ENCODE measurements at regions not wholly inside any gene's neighbourhood (a gene's known extent, or its start where the extent isn't known, plus 50 kb on each side); places are given as distances from the start of the nearest gene placed in this dataset.
"Not testable (repeated sequence)": the region's sequence is repeated elsewhere in the genome, so short reads cannot be mapped to it uniquely, and the experiment has no call there.

DNA sequence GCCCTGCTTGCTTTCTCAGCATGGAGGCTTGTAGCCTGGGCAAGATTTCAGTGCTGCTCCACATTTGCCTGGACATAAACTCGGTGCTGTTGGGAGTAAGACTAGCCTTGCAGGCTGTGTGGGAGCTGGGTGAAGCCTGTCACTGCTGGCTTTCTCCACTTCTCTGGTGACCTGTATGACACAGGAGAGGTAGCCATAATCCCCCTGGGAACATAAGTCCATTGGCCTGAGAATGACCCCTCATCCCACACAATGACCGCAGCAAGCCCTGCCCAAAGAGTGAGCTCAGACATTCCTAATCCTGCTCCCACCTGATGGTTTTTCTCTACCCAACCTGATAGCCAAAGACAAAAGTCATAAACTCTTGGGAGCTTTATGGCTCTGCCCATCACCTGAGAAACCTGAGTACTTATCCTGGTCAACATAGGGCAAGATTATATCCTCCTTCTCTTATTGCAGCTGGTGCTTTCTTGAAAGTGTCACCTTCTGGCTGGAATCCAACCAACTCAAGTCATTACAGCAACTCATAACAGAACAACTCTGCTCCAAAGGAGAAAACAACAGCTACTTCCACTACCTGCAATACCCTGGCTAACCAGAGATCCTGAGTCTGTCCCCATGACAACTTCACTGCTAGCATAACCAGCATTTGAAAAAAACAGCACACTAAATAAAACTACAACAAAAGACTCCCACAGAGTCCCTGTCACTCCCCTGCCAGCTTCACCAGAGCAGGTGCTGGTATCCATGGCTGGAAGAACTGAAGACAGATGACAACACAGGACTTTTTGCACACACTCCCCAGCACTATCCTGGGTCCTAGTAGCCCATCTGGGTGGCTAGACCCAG is 834.4 kb upstream of the DDX18 start:
- no peaks in the 10 kb centered on the region for H3K36me3 ChIP-seq (ENCODE audit: control insufficient read depth in 4 of 4, insufficient read depth in 4 of 4, low read length in 3 of 4)
- CTCF ChIA-PET: no interaction called here
- 100% methylated on average over 1 of the region's 2 CpGs for WGBS (ENCODE audit: insufficient coverage)

DNA sequence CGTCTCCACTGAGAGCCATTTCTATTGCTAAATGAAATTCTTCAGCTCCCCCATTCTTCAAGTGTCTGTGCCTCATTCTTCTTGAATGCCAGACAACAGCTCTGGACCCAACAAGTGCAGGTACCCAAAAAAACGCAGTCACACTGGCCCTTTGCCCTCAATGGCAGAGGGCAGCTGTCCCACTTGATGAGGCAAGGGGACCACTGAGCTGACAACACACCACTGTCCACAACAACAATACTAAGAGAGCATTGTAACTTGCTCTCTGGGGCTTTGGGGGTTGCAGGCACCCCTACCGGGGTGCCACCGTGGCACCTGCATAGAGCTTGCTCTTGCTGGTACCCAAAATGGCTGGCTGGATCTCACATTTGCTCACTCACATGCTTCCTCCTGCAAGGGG is 827.0 kb upstream of the DDX18 start:
- no peak for DNase-seq
- H3K27ac ChIP-seq (ENCODE audit: insufficient read depth in 1 of 2, low read depth in 1 of 2, low read length in 2 of 2, poor library complexity in 1 of 2, severe bottlenecking in 2 of 2): no peak overlapping the region
- no peaks in the 10 kb centered on the region for H3K27me3 ChIP-seq (replicated peaks in 2 of 5; ENCODE audit: control insufficient read depth in 4 of 5, insufficient read depth in 5 of 5, low read length in 4 of 5)
- WGBS (ENCODE audit: insufficient coverage): 90% methylated on average over 4 of the region's 4 CpGs
- ChIA-PET CTCF (no interaction called here), POLR2A (no interaction called here)
- no peaks in the 10 kb centered on the region for H3K4me1 ChIP-seq (ENCODE audit: control extremely low read depth in 1 of 4, control insufficient read depth in 4 of 4, insufficient read depth in 4 of 4, low read length in 3 of 4)
- H3K4me3 ChIP-seq (ENCODE audit: control insufficient read depth in 1 of 7, extremely low read depth in 1 of 7, insufficient read depth in 4 of 7, low read depth in 2 of 7, low read length in 6 of 7): no peak overlapping the region
- no peaks in the 10 kb centered on the region for H3K36me3 ChIP-seq (ENCODE audit: control insufficient read depth in 4 of 4, insufficient read depth in 4 of 4, low read length in 3 of 4)
- peaks cover 0 to 1% (median 0%) of the 10 kb centered on the region in 5 experiments for H3K9me3 ChIP-seq (ENCODE audit: control extremely low read depth in 1 of 5, control insufficient read depth in 4 of 5, insufficient read depth in 2 of 5, low read depth in 1 of 5, low read length in 4 of 5)

More for the DNA sequence above, 834.4 kb upstream of the DDX18 start:
- no peak overlapping the region for H3K4me3 ChIP-seq (ENCODE audit: control insufficient read depth in 1 of 7, extremely low read depth in 1 of 7, insufficient read depth in 4 of 7, low read depth in 2 of 7, low read length in 6 of 7)
- peaks cover 0 to 4% (median 0%) of the 10 kb centered on the region in 5 experiments for H3K9me3 ChIP-seq (ENCODE audit: control extremely low read depth in 1 of 5, control insufficient read depth in 4 of 5, insufficient read depth in 2 of 5, low read depth in 1 of 5, low read length in 4 of 5)
- no peaks in the 10 kb centered on the region for H3K27me3 ChIP-seq (replicated peaks in 2 of 5; ENCODE audit: control insufficient read depth in 4 of 5, insufficient read depth in 5 of 5, low read length in 4 of 5)
- POLR2A ChIA-PET: no interaction called here
- no peak for DNase-seq
- H3K4me1 ChIP-seq (ENCODE audit: control extremely low read depth in 1 of 4, control insufficient read depth in 4 of 4, insufficient read depth in 4 of 4, low read length in 3 of 4): no peaks in the 10 kb centered on the region
- H3K27ac ChIP-seq (ENCODE audit: insufficient read depth in 1 of 2, low read depth in 1 of 2, low read length in 2 of 2, poor library complexity in 1 of 2, severe bottlenecking in 2 of 2): no peak overlapping the region

DNA sequence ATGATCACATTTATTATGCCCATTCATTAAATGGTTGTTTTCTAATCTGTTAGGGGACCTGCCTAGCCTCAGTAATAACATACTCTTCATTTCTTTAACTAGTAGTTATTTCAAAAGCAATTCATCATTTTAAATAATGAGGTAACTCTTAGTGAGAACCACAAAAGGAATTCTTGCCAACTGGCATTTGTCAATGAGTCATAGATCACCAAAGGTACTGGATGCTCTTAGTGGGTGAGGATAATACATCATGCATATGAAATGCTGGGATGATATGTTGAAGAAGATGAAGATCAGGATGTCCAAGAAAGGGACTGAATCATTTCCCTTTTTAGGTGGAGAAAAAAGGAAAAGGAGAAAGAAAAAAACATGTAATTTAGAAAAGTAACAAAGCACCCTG is 826.2 kb upstream of the DDX18 start:
- H3K4me3 ChIP-seq (ENCODE audit: control insufficient read depth in 1 of 7, extremely low read depth in 1 of 7, insufficient read depth in 4 of 7, low read depth in 2 of 7, low read length in 6 of 7): no peak overlapping the region
- DNase-seq: no peak
- CTCF ChIA-PET: no interaction called here
- peaks cover 0 to 1% (median 0%) of the 10 kb centered on the region in 5 experiments for H3K9me3 ChIP-seq (ENCODE audit: control extremely low read depth in 1 of 5, control insufficient read depth in 4 of 5, insufficient read depth in 2 of 5, low read depth in 1 of 5, low read length in 4 of 5)
- no peak overlapping the region for H3K27ac ChIP-seq (ENCODE audit: insufficient read depth in 1 of 2, low read depth in 1 of 2, low read length in 2 of 2, poor library complexity in 1 of 2, severe bottlenecking in 2 of 2)
- H3K36me3 ChIP-seq (ENCODE audit: control insufficient read depth in 4 of 4, insufficient read depth in 4 of 4, low read length in 3 of 4): no peaks in the 10 kb centered on the region
- no peaks in the 10 kb centered on the region for H3K27me3 ChIP-seq (replicated peaks in 2 of 5; ENCODE audit: control insufficient read depth in 4 of 5, insufficient read depth in 5 of 5, low read length in 4 of 5)
- POLR2A ChIA-PET: no interaction called here
- no peaks in the 10 kb centered on the region for H3K4me1 ChIP-seq (ENCODE audit: control extremely low read depth in 1 of 4, control insufficient read depth in 4 of 4, insufficient read depth in 4 of 4, low read length in 3 of 4)

DNA sequence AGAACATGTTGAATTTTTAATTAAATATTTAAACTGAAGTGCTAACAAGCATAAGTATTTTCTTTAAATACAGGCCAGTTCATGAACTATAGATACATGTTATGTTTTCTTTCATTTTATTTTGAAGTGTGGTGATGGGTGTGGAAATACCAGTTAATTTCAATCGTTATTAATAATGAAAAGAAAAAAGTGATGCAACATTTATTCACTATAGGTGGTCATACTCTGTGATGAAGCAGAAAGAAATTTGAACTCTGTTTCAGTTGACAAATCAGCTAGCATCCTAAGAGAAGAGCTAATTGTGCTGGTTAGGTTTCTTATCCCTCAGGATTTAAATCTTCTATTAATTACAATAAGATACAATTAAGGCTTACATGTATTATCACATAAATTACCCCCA is 795.1 kb upstream of the DDX18 start:
- POLR2A ChIA-PET: no interaction called here
- Histone ChIP-seq H3K27ac (ENCODE audit: insufficient read depth in 1 of 2, low read depth in 1 of 2, low read length in 2 of 2, poor library complexity in 1 of 2, severe bottlenecking in 2 of 2) (no peak overlapping the region), H3K9me3 (ENCODE audit: control extremely low read depth in 1 of 5, control insufficient read depth in 4 of 5, insufficient read depth in 2 of 5, low read depth in 1 of 5, low read length in 4 of 5) (no peaks in the 10 kb centered on the region), H3K4me1 (ENCODE audit: control extremely low read depth in 1 of 4, control insufficient read depth in 4 of 4, insufficient read depth in 4 of 4, low read length in 3 of 4) (no peaks in the 10 kb centered on the region), H3K36me3 (ENCODE audit: control insufficient read depth in 4 of 4, insufficient read depth in 4 of 4, low read length in 3 of 4) (no peaks in the 10 kb centered on the region), H3K27me3 (replicated peaks in 2 of 5; ENCODE audit: control insufficient read depth in 4 of 5, insufficient read depth in 5 of 5, low read length in 4 of 5) (no peaks in the 10 kb centered on the region), H3K4me3 (ENCODE audit: control insufficient read depth in 1 of 7, extremely low read depth in 1 of 7, insufficient read depth in 4 of 7, low read depth in 2 of 7, low read length in 6 of 7) (no peak overlapping the region)
- no CpG with 5 or more reads among the region's 1 CpG for WGBS (ENCODE audit: insufficient coverage)
- DNase-seq: no peak
- CTCF ChIA-PET: no interaction called here

DNA sequence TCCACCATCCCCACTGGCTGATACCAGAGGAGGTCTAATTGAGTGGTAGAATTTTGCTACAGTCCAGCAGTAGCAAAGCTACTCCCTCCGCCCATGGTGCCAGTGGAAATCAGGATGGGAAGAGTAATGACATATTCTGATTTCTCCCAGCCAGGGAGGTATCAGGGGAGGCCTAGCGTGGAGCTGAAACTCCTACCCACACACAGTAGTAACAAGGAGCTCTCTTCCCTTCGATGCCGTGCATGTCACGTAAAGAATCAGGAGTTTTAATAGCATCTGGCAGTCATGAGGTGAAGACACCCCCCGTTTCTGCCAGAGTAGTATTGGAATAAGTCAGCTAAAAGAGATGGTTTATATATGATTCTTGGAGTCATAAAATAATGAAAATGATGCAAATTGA is 786.8 kb upstream of the DDX18 start:
- peaks cover 0 to 5% (median 0%) of the 10 kb centered on the region in 5 experiments for H3K9me3 ChIP-seq (ENCODE audit: control extremely low read depth in 1 of 5, control insufficient read depth in 4 of 5, insufficient read depth in 2 of 5, low read depth in 1 of 5, low read length in 4 of 5)
- no peak for DNase-seq
- CTCF ChIA-PET: no interaction called here
- 93% methylated on average over 3 of the region's 6 CpGs for WGBS (ENCODE audit: insufficient coverage)
- H3K27ac ChIP-seq (ENCODE audit: insufficient read depth in 1 of 2, low read depth in 1 of 2, low read length in 2 of 2, poor library complexity in 1 of 2, severe bottlenecking in 2 of 2): no peak overlapping the region
- H3K27me3 ChIP-seq (replicated peaks in 2 of 5; ENCODE audit: control insufficient read depth in 4 of 5, insufficient read depth in 5 of 5, low read length in 4 of 5): no peaks in the 10 kb centered on the region
- H3K4me1 ChIP-seq (ENCODE audit: control extremely low read depth in 1 of 4, control insufficient read depth in 4 of 4, insufficient read depth in 4 of 4, low read length in 3 of 4): no peaks in the 10 kb centered on the region
- POLR2A ChIA-PET: no interaction called here
- no peak overlapping the region for H3K4me3 ChIP-seq (ENCODE audit: control insufficient read depth in 1 of 7, extremely low read depth in 1 of 7, insufficient read depth in 4 of 7, low read depth in 2 of 7, low read length in 6 of 7)
- no peaks in the 10 kb centered on the region for H3K36me3 ChIP-seq (ENCODE audit: control insufficient read depth in 4 of 4, insufficient read depth in 4 of 4, low read length in 3 of 4)

DNA sequence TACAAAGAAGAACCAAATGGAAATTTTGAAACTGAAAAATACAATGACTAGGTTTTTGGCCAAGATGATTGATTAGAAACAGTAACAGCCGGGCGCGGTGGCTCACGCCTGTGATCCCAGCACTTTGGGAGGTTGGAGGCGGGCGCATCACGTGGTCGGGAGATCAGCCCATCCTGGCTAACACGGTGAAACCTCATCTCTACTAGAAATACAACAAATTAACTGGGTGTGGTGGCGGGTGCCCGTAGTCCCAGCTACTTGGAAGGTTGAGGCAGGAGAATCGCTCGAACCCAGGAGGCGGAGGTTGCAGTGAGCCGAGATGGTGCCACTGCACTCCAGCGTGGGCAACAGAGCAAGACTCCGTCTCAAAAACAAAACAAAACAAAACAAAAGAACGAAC is 785.8 kb upstream of the DDX18 start:
- POLR2A ChIA-PET; H3K9me3 ChIP-seq (ENCODE audit: control extremely low read depth in 1 of 5, control insufficient read depth in 4 of 5, insufficient read depth in 2 of 5, low read depth in 1 of 5, low read length in 4 of 5); DNase-seq; H3K27me3 ChIP-seq (replicated peaks in 2 of 5; ENCODE audit: control insufficient read depth in 4 of 5, insufficient read depth in 5 of 5, low read length in 4 of 5); H3K4me1 ChIP-seq (ENCODE audit: control extremely low read depth in 1 of 4, control insufficient read depth in 4 of 4, insufficient read depth in 4 of 4, low read length in 3 of 4); H3K36me3 ChIP-seq (ENCODE audit: control insufficient read depth in 4 of 4, insufficient read depth in 4 of 4, low read length in 3 of 4); H3K27ac ChIP-seq (ENCODE audit: insufficient read depth in 1 of 2, low read depth in 1 of 2, low read length in 2 of 2, poor library complexity in 1 of 2, severe bottlenecking in 2 of 2); H3K4me3 ChIP-seq (ENCODE audit: control insufficient read depth in 1 of 7, extremely low read depth in 1 of 7, insufficient read depth in 4 of 7, low read depth in 2 of 7, low read length in 6 of 7); CTCF ChIA-PET: not testable (repeated sequence)
- WGBS (ENCODE audit: insufficient coverage): 96% methylated on average over 7 of the region's 18 CpGs

DNA sequence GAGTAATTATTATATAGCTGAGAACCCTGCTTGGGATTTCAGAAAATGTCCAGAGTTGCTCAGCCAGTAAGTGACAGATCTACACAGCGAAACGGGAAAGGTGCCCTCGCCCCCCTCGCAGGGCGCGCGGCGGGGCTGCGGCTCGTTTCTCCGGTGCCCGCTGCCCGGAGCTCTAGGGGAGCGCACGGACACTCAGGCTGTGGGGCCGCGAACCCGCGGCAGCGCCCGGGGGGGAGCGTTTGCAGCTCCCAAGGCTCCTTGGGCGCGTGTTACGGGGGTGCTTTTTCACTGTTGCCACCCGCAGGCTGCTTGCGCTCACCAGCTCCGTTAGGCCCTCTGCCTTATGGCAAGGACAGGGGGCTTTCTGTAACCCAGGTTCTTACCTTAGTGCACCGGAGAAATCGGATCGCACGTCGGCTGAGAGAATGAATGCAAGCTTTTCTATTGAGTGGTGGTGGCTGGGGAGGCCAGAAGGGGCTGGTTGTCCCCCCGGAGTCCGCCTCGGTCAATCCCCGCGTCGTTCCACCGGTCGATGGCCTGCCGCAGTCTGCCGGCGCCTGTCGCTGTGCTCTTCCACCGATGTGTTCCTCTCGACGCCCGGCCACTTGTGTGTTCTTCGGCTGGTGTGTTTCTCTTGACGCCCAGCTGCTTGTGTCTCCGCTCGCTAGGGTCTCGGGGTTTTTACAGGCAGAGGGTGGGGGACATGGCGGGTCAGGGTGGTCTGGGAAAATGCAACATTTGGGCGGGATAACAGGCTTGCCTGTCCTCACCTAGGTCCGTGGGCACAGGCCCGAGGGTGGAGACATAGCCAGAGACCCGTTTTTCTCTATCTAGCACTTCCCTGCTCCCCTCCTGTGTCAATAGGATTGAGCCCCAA is 758.8 kb upstream of the DDX18 start:
- ChIA-PET POLR2A (no interaction called here), CTCF (no interaction called here)
- no peaks in the 10 kb centered on the region for H3K27me3 ChIP-seq (replicated peaks in 2 of 5; ENCODE audit: control insufficient read depth in 4 of 5, insufficient read depth in 5 of 5, low read length in 4 of 5)
- WGBS (ENCODE audit: insufficient coverage): 87% methylated on average over 52 of the region's 59 CpGs
- no peak overlapping the region for H3K27ac ChIP-seq (ENCODE audit: insufficient read depth in 1 of 2, low read depth in 1 of 2, low read length in 2 of 2, poor library complexity in 1 of 2, severe bottlenecking in 2 of 2)
- no peaks in the 10 kb centered on the region for H3K9me3 ChIP-seq (ENCODE audit: control extremely low read depth in 1 of 5, control insufficient read depth in 4 of 5, insufficient read depth in 2 of 5, low read depth in 1 of 5, low read length in 4 of 5)
- DNase-seq: no peak
- no peaks in the 10 kb centered on the region for H3K36me3 ChIP-seq (ENCODE audit: control insufficient read depth in 4 of 4, insufficient read depth in 4 of 4, low read length in 3 of 4)
- no peak overlapping the region for H3K4me3 ChIP-seq (ENCODE audit: control insufficient read depth in 1 of 7, extremely low read depth in 1 of 7, insufficient read depth in 4 of 7, low read depth in 2 of 7, low read length in 6 of 7)
- H3K4me1 ChIP-seq (ENCODE audit: control extremely low read depth in 1 of 4, control insufficient read depth in 4 of 4, insufficient read depth in 4 of 4, low read length in 3 of 4): no peaks in the 10 kb centered on the region
